ENCODE measurements at regions not wholly inside any gene's neighbourhood (a gene's known extent, or its start where the extent isn't known, plus 50 kb on each side); places are given as distances from the start of the nearest gene placed in this dataset.

DNA sequence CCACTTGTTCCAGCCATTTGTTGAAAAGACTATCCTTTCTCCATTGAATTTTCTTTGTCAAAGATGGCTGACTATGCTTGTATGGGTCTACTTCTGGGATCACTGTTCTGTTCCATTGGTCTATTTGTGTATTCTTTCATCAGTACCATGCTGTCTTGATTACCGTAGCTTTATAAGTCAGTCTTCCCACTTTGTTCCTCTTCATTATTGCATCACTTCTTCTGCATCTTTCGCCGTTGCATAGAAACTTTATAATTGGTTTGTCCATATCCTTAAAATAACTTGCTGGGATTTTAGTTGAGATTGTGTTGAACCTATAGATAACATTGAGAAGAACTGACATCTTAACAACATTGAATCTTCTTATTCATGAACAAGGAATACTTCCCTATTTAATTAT, 598.8 kb downstream of the TBC1D22A start:
- ChIA-PET POLR2A (no interaction called here), CTCF (no interaction called here)
- Histone ChIP-seq H3K27ac (ENCODE audit: extremely low read depth, low read depth, low read length) (no peak overlapping the region), H3K4me1 (ENCODE audit: control insufficient read depth, insufficient read depth, low read length) (no peaks in the 10 kb centered on the region), H3K4me3 (ENCODE audit: low read depth, low read length) (no peak overlapping the region), H3K9me3 (ENCODE audit: control insufficient read depth, insufficient read depth, low read depth, low read length) (no peaks in the 10 kb centered on the region), H3K36me3 (ENCODE audit: control insufficient read depth in 2 of 2, insufficient read depth in 1 of 2, low read length in 2 of 2) (no peaks in the 10 kb centered on the region)
- TF ChIP-seq ZNF19 (tag by site-specific recombination; IDR thresholded peaks at IDR 0.05; ENCODE audit: low read depth) (no peak), HOXA7 (CRISPR knock-in tag; IDR thresholded peaks at IDR 0.05; ENCODE audit: borderline replicate concordance) (no peak), ZNF571 (tag by site-specific recombination; IDR thresholded peaks at IDR 0.05) (no peak), TCF7L2 (IDR thresholded peaks at IDR 0.05; ENCODE audit: borderline replicate concordance, low read depth, low read length) (no peak), BCL11B (tag by site-specific recombination; IDR thresholded peaks at IDR 0.05; ENCODE audit: low read depth) (no peak), ZNF335 (tag by site-specific recombination; conservative IDR thresholded peaks at IDR 0.05) (no peak), SETDB1 (IDR thresholded peaks at IDR 0.05; ENCODE audit: insufficient read length, low read length) (no peak), SP3 (tag by site-specific recombination; IDR thresholded peaks at IDR 0.05) (no peak), ZNF133 (tag by site-specific recombination; IDR thresholded peaks at IDR 0.05) (no peak), ZNF23 (tag by site-specific recombination; IDR thresholded peaks at IDR 0.05; ENCODE audit: borderline replicate concordance) (no peak), BCL11A (tag by site-specific recombination; IDR thresholded peaks at IDR 0.05; ENCODE audit: low read depth) (no peak), ZNF623 (tag by site-specific recombination; IDR thresholded peaks at IDR 0.05) (no peak), ZNF114 (tag by site-specific recombination; IDR thresholded peaks at IDR 0.05) (no peak), GFI1B (tag by site-specific recombination; IDR thresholded peaks at IDR 0.05) (no peak), ZNF48 (tag by site-specific recombination; IDR thresholded peaks at IDR 0.05) (no peak), OVOL3 (tag by site-specific recombination; IDR thresholded peaks at IDR 0.05) (no peak), ZNF747 (tag by site-specific recombination; IDR thresholded peaks at IDR 0.05) (no peak), ZNF324 (tag by site-specific recombination; IDR thresholded peaks at IDR 0.05) (no peak)
- TF ChIP-seq, protein P1, sequence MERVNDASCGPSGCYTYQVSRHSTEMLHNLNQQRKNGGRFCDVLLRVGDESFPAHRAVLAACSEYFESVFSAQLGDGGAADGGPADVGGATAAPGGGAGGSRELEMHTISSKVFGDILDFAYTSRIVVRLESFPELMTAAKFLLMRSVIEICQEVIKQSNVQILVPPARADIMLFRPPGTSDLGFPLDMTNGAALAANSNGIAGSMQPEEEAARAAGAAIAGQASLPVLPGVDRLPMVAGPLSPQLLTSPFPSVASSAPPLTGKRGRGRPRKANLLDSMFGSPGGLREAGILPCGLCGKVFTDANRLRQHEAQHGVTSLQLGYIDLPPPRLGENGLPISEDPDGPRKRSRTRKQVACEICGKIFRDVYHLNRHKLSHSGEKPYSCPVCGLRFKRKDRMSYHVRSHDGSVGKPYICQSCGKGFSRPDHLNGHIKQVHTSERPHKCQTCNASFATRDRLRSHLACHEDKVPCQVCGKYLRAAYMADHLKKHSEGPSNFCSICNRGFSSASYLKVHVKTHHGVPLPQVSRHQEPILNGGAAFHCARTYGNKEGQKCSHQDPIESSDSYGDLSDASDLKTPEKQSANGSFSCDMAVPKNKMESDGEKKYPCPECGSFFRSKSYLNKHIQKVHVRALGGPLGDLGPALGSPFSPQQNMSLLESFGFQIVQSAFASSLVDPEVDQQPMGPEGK (tag by site-specific recombination; IDR thresholded peaks at IDR 0.05) = no peak
- TF ChIP-seq, protein P2, sequence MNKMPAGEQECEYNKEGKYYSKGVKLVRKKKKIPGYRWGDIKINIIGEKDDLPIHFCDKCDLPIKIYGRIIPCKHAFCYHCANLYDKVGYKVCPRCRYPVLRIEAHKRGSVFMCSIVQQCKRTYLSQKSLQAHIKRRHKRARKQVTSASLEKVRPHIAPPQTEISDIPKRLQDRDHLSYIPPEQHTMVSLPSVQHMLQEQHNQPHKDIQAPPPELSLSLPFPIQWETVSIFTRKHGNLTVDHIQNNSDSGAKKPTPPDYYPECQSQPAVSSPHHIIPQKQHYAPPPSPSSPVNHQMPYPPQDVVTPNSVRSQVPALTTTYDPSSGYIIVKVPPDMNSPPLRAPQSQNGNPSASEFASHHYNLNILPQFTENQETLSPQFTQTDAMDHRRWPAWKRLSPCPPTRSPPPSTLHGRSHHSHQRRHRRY (tag by site-specific recombination; IDR thresholded peaks at IDR 0.05) = no peak

DNA sequence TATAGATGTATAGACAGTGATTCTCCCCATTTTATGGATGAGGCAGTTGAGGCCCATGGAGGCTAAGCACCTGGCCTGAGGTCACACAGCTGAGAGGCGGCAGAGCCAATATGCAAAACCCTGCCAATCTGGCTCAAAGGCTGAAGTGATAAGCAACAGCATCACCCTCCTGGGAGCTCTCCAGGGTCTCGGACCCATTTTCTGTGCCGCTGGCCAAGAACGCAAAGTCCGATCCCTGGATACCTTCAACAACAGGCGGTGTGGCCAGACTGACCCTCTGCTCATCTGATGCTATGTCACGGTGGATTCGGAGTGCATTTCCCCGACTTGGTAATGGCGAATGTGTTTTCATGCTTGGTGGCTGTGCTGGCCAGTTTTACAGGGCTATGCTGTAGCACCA, 595.0 kb downstream of the TBC1D22A start:
- CTCF ChIA-PET = no interaction called here

More for the DNA sequence above, 595.0 kb downstream of the TBC1D22A start:
- POLR2A ChIA-PET = no interaction called here
- no peak overlapping the region for H3K4me3 ChIP-seq (ENCODE audit: low read depth, low read length)
- no peak overlapping the region for H3K27ac ChIP-seq (ENCODE audit: extremely low read depth, low read depth, low read length)
- no peaks in the 10 kb centered on the region for H3K9me3 ChIP-seq (ENCODE audit: control insufficient read depth, insufficient read depth, low read depth, low read length)
- no peaks in the 10 kb centered on the region for H3K36me3 ChIP-seq (ENCODE audit: control insufficient read depth in 2 of 2, insufficient read depth in 1 of 2, low read length in 2 of 2)
- TF ChIP-seq ZNF155 (tag by site-specific recombination; IDR thresholded peaks at IDR 0.05) (no peak), ZSCAN16 (tag by site-specific recombination; IDR thresholded peaks at IDR 0.05) (no peak)
- TF ChIP-seq, protein P3, sequence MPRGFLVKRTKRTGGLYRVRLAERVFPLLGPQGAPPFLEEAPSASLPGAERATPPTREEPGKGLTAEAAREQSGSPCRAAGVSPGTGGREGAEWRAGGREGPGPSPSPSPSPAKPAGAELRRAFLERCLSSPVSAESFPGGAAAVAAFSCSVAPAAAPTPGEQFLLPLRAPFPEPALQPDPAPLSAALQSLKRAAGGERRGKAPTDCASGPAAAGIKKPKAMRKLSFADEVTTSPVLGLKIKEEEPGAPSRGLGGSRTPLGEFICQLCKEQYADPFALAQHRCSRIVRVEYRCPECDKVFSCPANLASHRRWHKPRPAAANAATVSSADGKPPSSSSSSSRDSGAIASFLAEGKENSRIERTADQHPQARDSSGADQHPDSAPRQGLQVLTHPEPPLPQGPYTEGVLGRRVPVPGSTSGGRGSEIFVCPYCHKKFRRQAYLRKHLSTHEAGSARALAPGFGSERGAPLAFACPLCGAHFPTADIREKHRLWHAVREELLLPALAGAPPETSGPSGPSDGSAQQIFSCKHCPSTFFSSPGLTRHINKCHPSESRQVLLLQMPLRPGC (tag by site-specific recombination; IDR thresholded peaks at IDR 0.05) = no peak
- H3K4me1 ChIP-seq (ENCODE audit: control insufficient read depth, insufficient read depth, low read length) = no peaks in the 10 kb centered on the region
